CD14-positive monocyte (primary cell): ENCODE measurements at regions not wholly inside any gene's neighbourhood (a gene's known extent, or its start where the extent isn't known, plus 50 kb on each side); places are given as distances from the start of the nearest gene placed in this dataset.

Experiments used
- DNase-seq, 3 donors: peaks; one replicate each; pipeline ENCODE4 v3.0.0-alpha.2; 2011 to 2022
- H2AFZ ChIP-seq: 2 replicates; pipeline ENCODE4 v1.6.0; 2012; ENCODE audit warnings: mild to moderate bottlenecking, low read depth, low read length, inconsistent platforms; ENCODE audit not compliant: insufficient read depth, poor library complexity, severe bottlenecking
- H3K27ac ChIP-seq, 2 donors: 1 replicate in 1 of 2; 2 replicates in 1 of 2; pipeline ENCODE4 v1.5.1; 2012 to 2013; ENCODE audit warnings: low read length in 2 of 2, control low read depth in 1 of 2, inconsistent platforms in 1 of 2, low read depth in 1 of 2, mild to moderate bottlenecking in 1 of 2
- H3K27me3 ChIP-seq, 2 donors: one replicate each; pipeline versions ENCODE4 v1.6.0 to v1.6.1; 2011 to 2013; ENCODE audit warnings: low read length in 2 of 2; ENCODE audit not compliant: control insufficient read depth in 2 of 2, insufficient read depth in 2 of 2
- H3K36me3 ChIP-seq, 2 donors: replicated peaks in 1 of 2; 1 replicate in 1 of 2; 2 replicates in 1 of 2; pipeline versions ENCODE4 v1.5.1 to v1.6.1; 2012 to 2013; ENCODE audit warnings: low read length in 2 of 2, control low read depth in 1 of 2, inconsistent platforms in 1 of 2, mild to moderate bottlenecking in 1 of 2; ENCODE audit not compliant: insufficient read depth in 2 of 2, control insufficient read depth in 1 of 2
- H3K4me1 ChIP-seq, 2 donors: 1 replicate in 1 of 2; 2 replicates in 1 of 2; pipeline versions ENCODE4 v1.5.1 to v1.6.1; 2012 to 2013; ENCODE audit warnings: low read length in 2 of 2, control low read depth in 1 of 2, inconsistent platforms in 1 of 2, mild to moderate bottlenecking in 1 of 2, moderate library complexity in 1 of 2; ENCODE audit not compliant: insufficient read depth in 2 of 2, control insufficient read depth in 1 of 2
- H3K4me2 ChIP-seq: replicated peaks from 2 replicates; pipeline ENCODE3; 2012; ENCODE audit warnings: low read length, moderate library complexity, mild to moderate bottlenecking; ENCODE audit not compliant: poor library complexity, severe bottlenecking; ENCODE audit errors: extremely low read depth
- H3K4me3 ChIP-seq, 3 experiments: fragments of 200-600 bp in 1 of 3; sonication (generic) in 1 of 3; replicated peaks in 1 of 3; 1 replicate in 2 of 3; 2 replicates in 1 of 3; pipeline ENCODE4 v1.5.1; 2011 to 2013; ENCODE audit warnings: low read length in 3 of 3, mild to moderate bottlenecking in 3 of 3, control low read depth in 2 of 3, low read depth in 2 of 3, inconsistent platforms in 1 of 3, moderate library complexity in 1 of 3
- H3K79me2 ChIP-seq: 2 replicates; pipeline ENCODE4 v1.6.0; 2012; ENCODE audit warnings: mild to moderate bottlenecking, control low read depth, inconsistent platforms, low read length, moderate library complexity; ENCODE audit not compliant: insufficient read depth
- H3K9ac ChIP-seq: 2 replicates; pipeline ENCODE4 v1.6.0; 2017; ENCODE audit warnings: low read length, mild to moderate bottlenecking; ENCODE audit not compliant: insufficient read depth, poor library complexity, severe bottlenecking
- H3K9me3 ChIP-seq, 2 donors: replicated peaks in 1 of 2; 1 replicate in 1 of 2; 2 replicates in 1 of 2; pipeline versions ENCODE4 v1.5.1 to v1.6.1; 2012 to 2013; ENCODE audit warnings: low read length in 2 of 2, control low read depth in 1 of 2; ENCODE audit not compliant: control insufficient read depth in 1 of 2, insufficient read depth in 1 of 2
- H4K20me1 ChIP-seq: 2 replicates; pipeline ENCODE4 v1.6.0; 2012; ENCODE audit warnings: mild to moderate bottlenecking, low read length, control low read depth, moderate library complexity; ENCODE audit not compliant: insufficient read depth
- H3K27ac Mint-ChIP-seq, 7 donors: one replicate each; pipeline ENCODE4 v1.8.0; 2020; ENCODE audit warnings: mild to moderate bottlenecking in 7 of 7, mixed read lengths in 7 of 7, moderate library complexity in 6 of 7, inconsistent platforms in 2 of 7
- H3K27me3 Mint-ChIP-seq, 3 donors: one replicate each; pipeline ENCODE4 v1.8.0; 2021 to 2022; ENCODE audit warnings: low read depth in 3 of 3, mild to moderate bottlenecking in 3 of 3, mixed read lengths in 3 of 3, moderate library complexity in 3 of 3, inconsistent platforms in 1 of 3
- H3K36me3 Mint-ChIP-seq, 2 donors: one replicate each; pipeline ENCODE4 v1.8.0; 2020; ENCODE audit warnings: mixed read lengths in 2 of 2, inconsistent platforms in 1 of 2, mild to moderate bottlenecking in 1 of 2
- H3K4me1 Mint-ChIP-seq: one replicate; pipeline ENCODE4 v1.8.0; 2020; ENCODE audit warnings: mild to moderate bottlenecking, mixed read lengths
- H3K4me3 Mint-ChIP-seq, 2 donors: one replicate each; pipeline ENCODE4 v1.8.0; 2020; ENCODE audit warnings: mild to moderate bottlenecking in 2 of 2, mixed read lengths in 2 of 2, moderate library complexity in 1 of 2
- H3K9me3 Mint-ChIP-seq, 7 donors: one replicate each; pipeline ENCODE4 v1.8.0; 2020 to 2022; ENCODE audit warnings: mixed read lengths in 7 of 7, mild to moderate bottlenecking in 6 of 7, moderate library complexity in 6 of 7, inconsistent platforms in 2 of 7
- CTCF ChIP-seq: fragments of 200-600 bp; IDR thresholded peaks from one replicate; pipeline ENCODE4 v1.8.0; 2022; ENCODE audit warnings: antibody characterized with exemption, mild to moderate bottlenecking
- WGBS: methylation state at CpG from one replicate; pipeline ENCODE4 v1.1.5; 2013; ENCODE audit warnings: missing lambda C conversion rate; ENCODE audit not compliant: insufficient coverage; 5-methylcytosine and 5-hydroxymethylcytosine counted together
- intact Hi-C, 2 donors: fragments of 100-400 bp; cut with micrococcal nuclease; formaldehyde crosslinking; loops; one replicate each; pipeline versions ENCODE4 v1.15.0 to v1.15.1; 2023

GRCh38 chr7:83832009-83832408 is 183.1 kb upstream of the SEMA3E start:
- Histone ChIP-seq H3K4me3 (no peak overlapping the region), H3K9me3 (no peaks in the 10 kb centered on the region), H4K20me1 (no peaks in the 10 kb centered on the region), H2AFZ (no peak overlapping the region), H3K4me2 (no peak overlapping the region), H3K9ac (no peak overlapping the region), H3K4me1 (no peaks in the 10 kb centered on the region), H3K27ac (no peak overlapping the region), H3K27me3 (no peaks in the 10 kb centered on the region), H3K36me3 (no peaks in the 10 kb centered on the region), H3K79me2 (no peaks in the 10 kb centered on the region)
- H3K36me3 Mint-ChIP-seq = no peaks in the 10 kb centered on the region
- H3K9me3 Mint-ChIP-seq = peaks cover 0 to 3% (median 0%) of the 10 kb centered on the region in 7 donors
- no peaks in the 10 kb centered on the region for H3K4me1 Mint-ChIP-seq
- no peak for DNase-seq
- no CpG with 5 or more reads among the region's 3 CpGs for WGBS
- H3K4me3 Mint-ChIP-seq = no peak overlapping the region
- H3K27ac Mint-ChIP-seq = no peak overlapping the region
- no peak for TF ChIP-seq CTCF
- no peaks in the 10 kb centered on the region for H3K27me3 Mint-ChIP-seq
- intact Hi-C loops = no loop called here

GRCh38 chr7:83827036-83827435 is 178.1 kb upstream of the SEMA3E start:
- Histone ChIP-seq H4K20me1 (no peaks in the 10 kb centered on the region), H3K4me1 (no peaks in the 10 kb centered on the region), H3K27me3 (no peaks in the 10 kb centered on the region), H3K9me3 (no peaks in the 10 kb centered on the region), H3K4me3 (no peak overlapping the region), H3K9ac (no peak overlapping the region), H3K27ac (no peak overlapping the region), H3K79me2 (no peaks in the 10 kb centered on the region), H3K4me2 (no peak overlapping the region), H3K36me3 (no peaks in the 10 kb centered on the region), H2AFZ (no peak overlapping the region)
- TF ChIP-seq CTCF = no peak
- Mint-ChIP-seq H3K4me3 (no peak overlapping the region), H3K4me1 (no peaks in the 10 kb centered on the region), H3K27ac (no peak overlapping the region), H3K27me3 (no peaks in the 10 kb centered on the region), H3K36me3 (no peaks in the 10 kb centered on the region), H3K9me3 (peaks cover 0 to 7% (median 0%) of the 10 kb centered on the region in 7 donors)
- DNase-seq = no peak
- intact Hi-C loops = no loop called here
- no CpG with 5 or more reads among the region's 4 CpGs for WGBS
